GM23338 (cell line): ENCODE measurements at regions not wholly inside any gene's neighbourhood (a gene's known extent, or its start where the extent isn't known, plus 50 kb on each side); places are given as distances from the start of the nearest gene placed in this dataset.

Experiments used
- ATAC-seq: fragments of 200-7000 bp; cut with Tn5 transposase; 3 replicates; pipeline ENCODE4 v1.9.1; 2020
- DNase-seq: peaks from one replicate; pipeline ENCODE4 v3.0.0-alpha.2; 2015; ENCODE audit warnings: low spot score
- H2AFZ ChIP-seq: fragments of 200-600 bp; sonication (generic); 2 replicates; pipeline ENCODE4 v1.8.0; 2016; ENCODE audit warnings: antibody characterized with exemption, mild to moderate bottlenecking, moderate library complexity
- H3F3A ChIP-seq: fragments of 200-600 bp; sonication (generic); replicated peaks from 2 replicates; pipeline ENCODE4 v1.8.0; 2017; ENCODE audit warnings: antibody characterized with exemption, mixed run types, low read depth
- H3K27ac ChIP-seq: fragments of 200-600 bp; sonication (generic); 2 replicates; pipeline ENCODE4 v1.6.1; 2016; ENCODE audit warnings: low read depth
- H3K27me3 ChIP-seq: fragments of 200-600 bp; sonication (generic); 2 replicates; pipeline ENCODE4 v1.8.0; 2016; ENCODE audit warnings: mild to moderate bottlenecking, mixed run types, moderate library complexity; ENCODE audit not compliant: insufficient read depth
- H3K36me3 ChIP-seq: fragments of 200-600 bp; sonication (generic); 2 replicates; pipeline ENCODE4 v1.8.0; 2016; ENCODE audit warnings: mild to moderate bottlenecking; ENCODE audit not compliant: insufficient read depth
- H3K4me1 ChIP-seq: fragments of 200-600 bp; sonication (generic); 2 replicates; pipeline ENCODE4 v1.8.0; 2016; ENCODE audit warnings: mild to moderate bottlenecking, moderate library complexity; ENCODE audit not compliant: insufficient read depth
- H3K4me2 ChIP-seq: fragments of 200-600 bp; sonication (generic); 2 replicates; pipeline ENCODE4 v1.7.1; 2017; ENCODE audit warnings: mixed run types
- H3K4me3 ChIP-seq: fragments of 200-600 bp; sonication (generic); 2 replicates; pipeline ENCODE4 v1.6.1; 2016; ENCODE audit warnings: mixed run types
- H3K79me2 ChIP-seq: fragments of 200-600 bp; sonication (generic); replicated peaks from 2 replicates; pipeline ENCODE4 v1.8.0; 2017; ENCODE audit warnings: mild to moderate bottlenecking; ENCODE audit not compliant: insufficient read depth
- H3K9me2 ChIP-seq: fragments of 200-600 bp; sonication (generic); 2 replicates; pipeline ENCODE4 v1.8.0; 2017; ENCODE audit not compliant: insufficient read depth
- H4K20me1 ChIP-seq: fragments of 200-600 bp; sonication (generic); replicated peaks from 2 replicates; pipeline ENCODE4 v1.8.0; 2017; ENCODE audit warnings: mild to moderate bottlenecking; ENCODE audit not compliant: insufficient read depth
- H3K27ac Mint-ChIP-seq: 2 replicates; pipeline ENCODE4 v1.8.0; 2020; ENCODE audit warnings: inconsistent platforms, mild to moderate bottlenecking, moderate library complexity, mixed read lengths
- H3K27me3 Mint-ChIP-seq: 3 replicates; pipeline ENCODE4 v1.8.0; 2022; ENCODE audit warnings: low read depth, mild to moderate bottlenecking, moderate library complexity, mixed read lengths, inconsistent platforms; ENCODE audit not compliant: insufficient read depth, poor library complexity
- H3K36me3 Mint-ChIP-seq: 3 replicates; pipeline ENCODE4 v1.8.0; 2021; ENCODE audit warnings: low read depth, mild to moderate bottlenecking, inconsistent platforms, moderate library complexity, mixed read lengths
- H3K4me1 Mint-ChIP-seq: 3 replicates; pipeline ENCODE4 v1.8.0; 2020; ENCODE audit warnings: mild to moderate bottlenecking, inconsistent platforms, mixed read lengths
- H3K4me3 Mint-ChIP-seq: 3 replicates; pipeline ENCODE4 v1.8.0; 2021; ENCODE audit warnings: moderate library complexity, mild to moderate bottlenecking, inconsistent platforms, mixed read lengths
- H3K9me3 Mint-ChIP-seq: 3 replicates; pipeline ENCODE4 v1.8.0; 2020; ENCODE audit warnings: moderate library complexity, mild to moderate bottlenecking, inconsistent platforms, mixed read lengths
- EZH2phosphoT487 ChIP-seq: fragments of 200-600 bp; sonication (generic); IDR thresholded peaks from one replicate; pipeline ENCODE4 v1.8.1; 2018; ENCODE audit warnings: antibody characterized with exemption; ENCODE audit not compliant: unreplicated experiment
- JUNB ChIP-seq: IDR thresholded peaks from one replicate; pipeline ENCODE4 v1.6.1; 2016; ENCODE audit warnings: antibody characterized with exemption; ENCODE audit not compliant: unreplicated experiment
- NANOG ChIP-seq: IDR thresholded peaks from 2 replicates; pipeline ENCODE4 v1.6.1; 2016; ENCODE audit warnings: antibody characterized with exemption, borderline replicate concordance
- STAT1 ChIP-seq: IDR thresholded peaks from one replicate; pipeline ENCODE4 v1.6.1; 2016; ENCODE audit warnings: antibody characterized with exemption; ENCODE audit not compliant: unreplicated experiment
- ZNF114 ChIP-seq: fragments of 250-450 bp; sonication (Bioruptor Pico); IDR thresholded peaks from 2 replicates; pipeline ENCODE4 v1.5.0; 2020; ENCODE audit warnings: mild to moderate bottlenecking, moderate library complexity
- ZNF331 ChIP-seq: fragments of 250-450 bp; sonication (Bioruptor Pico); IDR thresholded peaks from 2 replicates; pipeline ENCODE4 v1.5.0; 2020; ENCODE audit warnings: low read depth, mild to moderate bottlenecking, moderate library complexity
- TF ChIP-seq, protein P1 (sequence below): IDR thresholded peaks from one replicate; pipeline ENCODE4 v1.6.1; 2018; ENCODE audit warnings: antibody characterized with exemption; ENCODE audit not compliant: unreplicated experiment
- TF ChIP-seq, protein P2 (sequence below): IDR thresholded peaks from 2 replicates; pipeline ENCODE4 v1.6.1; 2016; ENCODE audit warnings: antibody characterized with exemption
- TF ChIP-seq, protein P3 (sequence below), 2 experiments: fragments of 200-600 bp in 1 of 2; sonication (generic) in 1 of 2; conservative IDR thresholded peaks; 2 replicates each; pipeline versions ENCODE4 v1.5.1 to v1.6.1; 2016 to 2017; ENCODE audit warnings: antibody characterized with exemption in 2 of 2, low read depth in 2 of 2, mild to moderate bottlenecking in 2 of 2, moderate library complexity in 1 of 2

DNA sequence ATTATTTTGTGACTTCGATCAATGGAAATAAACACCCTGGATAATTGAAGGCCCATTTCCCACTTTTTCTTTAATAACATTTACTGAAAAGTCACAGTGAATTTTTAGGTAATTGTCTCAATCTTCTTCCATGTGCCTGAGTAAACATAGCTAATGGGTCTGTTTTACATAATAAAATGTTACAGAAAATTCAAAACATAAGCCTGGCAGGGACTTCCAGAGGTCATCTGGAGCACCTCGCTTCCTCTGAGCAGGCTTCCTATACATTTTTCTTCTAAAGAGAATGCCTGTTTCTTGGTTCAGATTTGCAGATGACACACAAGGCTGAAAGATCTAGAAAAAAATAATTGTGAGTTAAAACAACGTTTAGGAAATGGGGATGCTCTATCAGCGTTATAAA, 183.8 kb upstream of the PDE3A start:
- Histone ChIP-seq H3K27me3 (no peaks in the 10 kb centered on the region), H3K4me1 (0 out of 2 replicates have a peak, but pooled peaks cover 6% of the 10 kb centered on the region), H3K4me2 (no peak overlapping the region), H4K20me1 (no peaks in the 10 kb centered on the region), H3K79me2 (no peaks in the 10 kb centered on the region), H3K27ac (no peak overlapping the region), H2AFZ (no peak overlapping the region), H3F3A (no peaks in the 10 kb centered on the region), H3K4me3 (no peak overlapping the region), H3K36me3 (no peaks in the 10 kb centered on the region), H3K9me2 (peaks cover 3% of the 10 kb centered on the region; the same call in 1 of the 2 replicates)
- Mint-ChIP-seq H3K27ac (peak overlapping the region; percentile 77), H3K4me1 (peaks cover 6% of the 10 kb centered on the region), H3K4me3 (no peak overlapping the region), H3K9me3 (no peaks in the 10 kb centered on the region), H3K27me3 (no peaks in the 10 kb centered on the region), H3K36me3 (no peaks in the 10 kb centered on the region)
- TF ChIP-seq ZNF114 (CRISPR knock-in tag) = no peak
- TF ChIP-seq, protein P1, sequence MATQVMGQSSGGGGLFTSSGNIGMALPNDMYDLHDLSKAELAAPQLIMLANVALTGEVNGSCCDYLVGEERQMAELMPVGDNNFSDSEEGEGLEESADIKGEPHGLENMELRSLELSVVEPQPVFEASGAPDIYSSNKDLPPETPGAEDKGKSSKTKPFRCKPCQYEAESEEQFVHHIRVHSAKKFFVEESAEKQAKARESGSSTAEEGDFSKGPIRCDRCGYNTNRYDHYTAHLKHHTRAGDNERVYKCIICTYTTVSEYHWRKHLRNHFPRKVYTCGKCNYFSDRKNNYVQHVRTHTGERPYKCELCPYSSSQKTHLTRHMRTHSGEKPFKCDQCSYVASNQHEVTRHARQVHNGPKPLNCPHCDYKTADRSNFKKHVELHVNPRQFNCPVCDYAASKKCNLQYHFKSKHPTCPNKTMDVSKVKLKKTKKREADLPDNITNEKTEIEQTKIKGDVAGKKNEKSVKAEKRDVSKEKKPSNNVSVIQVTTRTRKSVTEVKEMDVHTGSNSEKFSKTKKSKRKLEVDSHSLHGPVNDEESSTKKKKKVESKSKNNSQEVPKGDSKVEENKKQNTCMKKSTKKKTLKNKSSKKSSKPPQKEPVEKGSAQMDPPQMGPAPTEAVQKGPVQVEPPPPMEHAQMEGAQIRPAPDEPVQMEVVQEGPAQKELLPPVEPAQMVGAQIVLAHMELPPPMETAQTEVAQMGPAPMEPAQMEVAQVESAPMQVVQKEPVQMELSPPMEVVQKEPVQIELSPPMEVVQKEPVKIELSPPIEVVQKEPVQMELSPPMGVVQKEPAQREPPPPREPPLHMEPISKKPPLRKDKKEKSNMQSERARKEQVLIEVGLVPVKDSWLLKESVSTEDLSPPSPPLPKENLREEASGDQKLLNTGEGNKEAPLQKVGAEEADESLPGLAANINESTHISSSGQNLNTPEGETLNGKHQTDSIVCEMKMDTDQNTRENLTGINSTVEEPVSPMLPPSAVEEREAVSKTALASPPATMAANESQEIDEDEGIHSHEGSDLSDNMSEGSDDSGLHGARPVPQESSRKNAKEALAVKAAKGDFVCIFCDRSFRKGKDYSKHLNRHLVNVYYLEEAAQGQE = no peak
- TF ChIP-seq, protein P2, sequence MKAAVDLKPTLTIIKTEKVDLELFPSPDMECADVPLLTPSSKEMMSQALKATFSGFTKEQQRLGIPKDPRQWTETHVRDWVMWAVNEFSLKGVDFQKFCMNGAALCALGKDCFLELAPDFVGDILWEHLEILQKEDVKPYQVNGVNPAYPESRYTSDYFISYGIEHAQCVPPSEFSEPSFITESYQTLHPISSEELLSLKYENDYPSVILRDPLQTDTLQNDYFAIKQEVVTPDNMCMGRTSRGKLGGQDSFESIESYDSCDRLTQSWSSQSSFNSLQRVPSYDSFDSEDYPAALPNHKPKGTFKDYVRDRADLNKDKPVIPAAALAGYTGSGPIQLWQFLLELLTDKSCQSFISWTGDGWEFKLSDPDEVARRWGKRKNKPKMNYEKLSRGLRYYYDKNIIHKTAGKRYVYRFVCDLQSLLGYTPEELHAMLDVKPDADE = no peak
- TF ChIP-seq, protein P3, sequence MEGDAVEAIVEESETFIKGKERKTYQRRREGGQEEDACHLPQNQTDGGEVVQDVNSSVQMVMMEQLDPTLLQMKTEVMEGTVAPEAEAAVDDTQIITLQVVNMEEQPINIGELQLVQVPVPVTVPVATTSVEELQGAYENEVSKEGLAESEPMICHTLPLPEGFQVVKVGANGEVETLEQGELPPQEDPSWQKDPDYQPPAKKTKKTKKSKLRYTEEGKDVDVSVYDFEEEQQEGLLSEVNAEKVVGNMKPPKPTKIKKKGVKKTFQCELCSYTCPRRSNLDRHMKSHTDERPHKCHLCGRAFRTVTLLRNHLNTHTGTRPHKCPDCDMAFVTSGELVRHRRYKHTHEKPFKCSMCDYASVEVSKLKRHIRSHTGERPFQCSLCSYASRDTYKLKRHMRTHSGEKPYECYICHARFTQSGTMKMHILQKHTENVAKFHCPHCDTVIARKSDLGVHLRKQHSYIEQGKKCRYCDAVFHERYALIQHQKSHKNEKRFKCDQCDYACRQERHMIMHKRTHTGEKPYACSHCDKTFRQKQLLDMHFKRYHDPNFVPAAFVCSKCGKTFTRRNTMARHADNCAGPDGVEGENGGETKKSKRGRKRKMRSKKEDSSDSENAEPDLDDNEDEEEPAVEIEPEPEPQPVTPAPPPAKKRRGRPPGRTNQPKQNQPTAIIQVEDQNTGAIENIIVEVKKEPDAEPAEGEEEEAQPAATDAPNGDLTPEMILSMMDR (conservative IDR thresholded peaks at IDR 0.05; ENCODE audit: low read depth in 2 of 2) = no peak
- no peak for TF ChIP-seq JUNB
- no peak for TF ChIP-seq NANOG
- TF ChIP-seq EZH2phosphoT487 = no peak
- DNase-seq (no peak), ATAC-seq (no peak)

DNA sequence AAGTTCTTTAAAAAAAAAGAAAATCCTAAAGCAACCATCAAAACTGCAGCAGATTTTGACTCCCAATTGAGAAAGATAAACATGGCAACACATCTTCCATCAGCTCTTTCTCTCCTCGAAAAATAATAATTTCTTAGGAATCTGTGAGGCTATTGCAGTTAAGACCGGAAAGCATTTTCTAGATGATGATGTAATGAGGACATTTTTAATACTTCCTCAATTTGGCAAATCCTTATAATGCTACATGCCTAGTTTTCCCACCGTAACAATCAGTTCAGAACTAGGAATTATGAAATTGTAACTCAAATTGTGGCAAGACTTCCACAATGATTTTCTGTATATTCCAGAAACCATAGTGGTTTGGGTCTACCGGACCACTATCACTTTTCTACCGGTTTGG, 180.9 kb upstream of the PDE3A start:
- H3K36me3 ChIP-seq = no peaks in the 10 kb centered on the region
- H3K27me3 ChIP-seq = no peaks in the 10 kb centered on the region
- H3K79me2 ChIP-seq = no peaks in the 10 kb centered on the region
- peaks cover 6% of the 10 kb centered on the region for H3K4me1 Mint-ChIP-seq
- peaks cover 3% of the 10 kb centered on the region; the same call in 1 of the 2 replicates for H3K9me2 ChIP-seq
- H3K9me3 Mint-ChIP-seq = no peaks in the 10 kb centered on the region
- no peak overlapping the region for H3K27ac ChIP-seq
- H2AFZ ChIP-seq = no peak overlapping the region
- 0 out of 2 replicates have a peak, but pooled peaks cover 6% of the 10 kb centered on the region for H3K4me1 ChIP-seq
- no peak overlapping the region for H3K4me3 ChIP-seq
- TF ChIP-seq, protein P2 = no peak
- TF ChIP-seq STAT1 (no peak), ZNF331 (CRISPR knock-in tag) (no peak)
- H3K27ac Mint-ChIP-seq = no peak overlapping the region
- H3K36me3 Mint-ChIP-seq = no peaks in the 10 kb centered on the region
- H4K20me1 ChIP-seq = no peaks in the 10 kb centered on the region
- DNase-seq (no peak), ATAC-seq (no peak)
- H3F3A ChIP-seq = no peaks in the 10 kb centered on the region
- H3K4me2 ChIP-seq = no peak overlapping the region
- no peak overlapping the region for H3K4me3 Mint-ChIP-seq
- no peaks in the 10 kb centered on the region for H3K27me3 Mint-ChIP-seq
